IPS-18a (cell line): ENCODE measurements at regions not wholly inside any gene's neighbourhood (a gene's known extent, or its start where the extent isn't known, plus 50 kb on each side); places are given as distances from the start of the nearest gene placed in this dataset.
A peak's percentile ranks its signal among the peaks of the same experiment; 100 is the strongest.
"Not testable (repeated sequence)": the region's sequence is repeated elsewhere in the genome, so short reads cannot be mapped to it uniquely, and the experiment has no call there.

ENCODE experiments used
- H3K27ac ChIP-seq: one replicate; pipeline ENCODE4 v1.5.1; 2013; ENCODE audit warnings: low read length
- H3K27me3 ChIP-seq: one replicate; pipeline ENCODE4 v1.6.1; 2013; ENCODE audit warnings: mild to moderate bottlenecking, low read length; ENCODE audit not compliant: control insufficient read depth, insufficient read depth
- H3K36me3 ChIP-seq: one replicate; pipeline ENCODE4 v1.6.1; 2013; ENCODE audit warnings: low read depth, low read length; ENCODE audit not compliant: control insufficient read depth
- H3K4me1 ChIP-seq: one replicate; pipeline ENCODE4 v1.6.1; 2013; ENCODE audit warnings: low read depth, low read length; ENCODE audit not compliant: control insufficient read depth
- H3K4me3 ChIP-seq: one replicate; pipeline ENCODE4 v1.5.1; 2013; ENCODE audit warnings: low read length
- H3K9ac ChIP-seq: one replicate; pipeline ENCODE4 v1.6.1; 2013; ENCODE audit warnings: mild to moderate bottlenecking, low read length, moderate library complexity
- H3K9me3 ChIP-seq: one replicate; pipeline ENCODE4 v1.6.1; 2013; ENCODE audit warnings: low read depth, low read length; ENCODE audit not compliant: control insufficient read depth

- no peaks in the 10 kb centered on the region for H3K4me1 ChIP-seq
- H3K27ac ChIP-seq, result no peak overlapping the region
- H3K27me3 ChIP-seq, result no peaks in the 10 kb centered on the region
- H3K9ac ChIP-seq, result no peak overlapping the region
- H3K36me3 ChIP-seq, result no peaks in the 10 kb centered on the region
- peaks cover 21% of the 10 kb centered on the region for H3K9me3 ChIP-seq
- H3K4me3 ChIP-seq, result no peak overlapping the region
Measured at GRCh38 chrX:127782904-127783303, 269.3 kb downstream of the ACTRT1 start.

GRCh38 chrX:127764674-127765073, 287.5 kb downstream of the ACTRT1 start:
- Histone ChIP-seq H3K4me1 (no peaks in the 10 kb centered on the region), H3K9me3 (peaks cover 24% of the 10 kb centered on the region), H3K27ac (no peak overlapping the region), H3K36me3 (no peaks in the 10 kb centered on the region), H3K4me3 (no peak overlapping the region), H3K27me3 (no peaks in the 10 kb centered on the region), H3K9ac (no peak overlapping the region)

- Histone ChIP-seq H3K4me3 (no peak overlapping the region), H3K27ac (no peak overlapping the region), H3K27me3 (no peaks in the 10 kb centered on the region), H3K9ac (no peak overlapping the region), H3K9me3 (peaks cover 13% of the 10 kb centered on the region), H3K36me3 (no peaks in the 10 kb centered on the region), H3K4me1 (no peaks in the 10 kb centered on the region)
Measured at GRCh38 chrX:127762663-127763062, 289.5 kb downstream of the ACTRT1 start.

- Histone ChIP-seq H3K36me3 (no peaks in the 10 kb centered on the region), H3K9ac (no peak overlapping the region), H3K4me1 (peaks cover 11% of the 10 kb centered on the region), H3K27ac (no peak overlapping the region), H3K4me3 (peak overlapping the region; percentile 13), H3K27me3 (no peaks in the 10 kb centered on the region), H3K9me3 (peaks cover 25% of the 10 kb centered on the region)
Measured at GRCh38 chrX:127732709-127733108, 319.5 kb downstream of the ACTRT1 start.

- H3K9me3 ChIP-seq, result peaks cover 12% of the 10 kb centered on the region
- no peaks in the 10 kb centered on the region for H3K27me3 ChIP-seq
- H3K27ac ChIP-seq, result no peak overlapping the region
- no peak overlapping the region for H3K9ac ChIP-seq
- H3K4me3 ChIP-seq, result no peak overlapping the region
- H3K36me3 ChIP-seq, result no peaks in the 10 kb centered on the region
- H3K4me1 ChIP-seq, result no peaks in the 10 kb centered on the region
Measured at GRCh38 chrX:127726227-127726626, 326.0 kb downstream of the ACTRT1 start.

- Histone ChIP-seq H3K4me3 (no peak overlapping the region), H3K36me3 (no peaks in the 10 kb centered on the region), H3K4me1 (no peaks in the 10 kb centered on the region), H3K9ac (no peak overlapping the region), H3K9me3 (peaks cover 14% of the 10 kb centered on the region), H3K27ac (no peak overlapping the region), H3K27me3 (no peaks in the 10 kb centered on the region)
Measured at GRCh38 chrX:127708155-127708554, 344.0 kb downstream of the ACTRT1 start.

- Histone ChIP-seq H3K4me1 (no peaks in the 10 kb centered on the region), H3K36me3 (no peaks in the 10 kb centered on the region), H3K9ac (no peak overlapping the region), H3K27me3 (no peaks in the 10 kb centered on the region), H3K9me3 (peaks cover 25% of the 10 kb centered on the region), H3K4me3 (no peak overlapping the region), H3K27ac (no peak overlapping the region)
Measured at GRCh38 chrX:127702527-127702926, 349.7 kb downstream of the ACTRT1 start.

GRCh38 chrX:127662942-127663341, 389.3 kb downstream of the ACTRT1 start:
- not testable (repeated sequence) for H3K4me3 ChIP-seq, H3K36me3 ChIP-seq, H3K27ac ChIP-seq, H3K27me3 ChIP-seq, H3K4me1 ChIP-seq, H3K9ac ChIP-seq
- peaks cover 12% of the 10 kb centered on the region for H3K9me3 ChIP-seq

- H3K27ac ChIP-seq, result no peak overlapping the region
- H3K27me3 ChIP-seq, result no peaks in the 10 kb centered on the region
- H3K4me1 ChIP-seq, result no peaks in the 10 kb centered on the region
- no peaks in the 10 kb centered on the region for H3K36me3 ChIP-seq
- H3K9me3 ChIP-seq, result peaks cover 20% of the 10 kb centered on the region
- no peak overlapping the region for H3K4me3 ChIP-seq
- H3K9ac ChIP-seq, result no peak overlapping the region
Measured at GRCh38 chrX:127649011-127649410, 403.2 kb downstream of the ACTRT1 start.

GRCh38 chrX:127621780-127622179, 430.4 kb downstream of the ACTRT1 start:
- no peaks in the 10 kb centered on the region for H3K27me3 ChIP-seq
- H3K9me3 ChIP-seq, result peaks cover 15% of the 10 kb centered on the region
- no peak overlapping the region for H3K27ac ChIP-seq
- H3K4me3 ChIP-seq, result no peak overlapping the region
- no peaks in the 10 kb centered on the region for H3K36me3 ChIP-seq
- no peak overlapping the region for H3K9ac ChIP-seq
- no peaks in the 10 kb centered on the region for H3K4me1 ChIP-seq

GRCh38 chrX:127606590-127606989, 445.6 kb downstream of the ACTRT1 start:
- Histone ChIP-seq H3K9ac (no peak overlapping the region), H3K27ac (no peak overlapping the region), H3K9me3 (peaks cover 29% of the 10 kb centered on the region), H3K36me3 (no peaks in the 10 kb centered on the region), H3K27me3 (no peaks in the 10 kb centered on the region), H3K4me1 (no peaks in the 10 kb centered on the region), H3K4me3 (no peak overlapping the region)

GRCh38 chrX:127596882-127597281, 455.3 kb downstream of the ACTRT1 start:
- Histone ChIP-seq H3K9me3 (peaks cover 14% of the 10 kb centered on the region), H3K4me3 (no peak overlapping the region), H3K36me3 (no peaks in the 10 kb centered on the region), H3K27ac (no peak overlapping the region), H3K9ac (no peak overlapping the region), H3K27me3 (no peaks in the 10 kb centered on the region), H3K4me1 (no peaks in the 10 kb centered on the region)
